B cell (primary cell): ENCODE measurements at regions not wholly inside any gene's neighbourhood (a gene's known extent, or its start where the extent isn't known, plus 50 kb on each side); places are given as distances from the start of the nearest gene placed in this dataset.

Experiments
- EZH2 ChIP-seq: IDR thresholded peaks from 2 replicates; pipeline ENCODE4 v1.6.1; 2012; ENCODE audit warnings: borderline replicate concordance, low read depth, mild to moderate bottlenecking, moderate library complexity, low read length; ENCODE audit not compliant: insufficient read depth, poor library complexity, severe bottlenecking
- TF ChIP-seq, protein P1 (sequence below): fragments of 200-600 bp; IDR thresholded peaks from one replicate; pipeline ENCODE4 v1.8.0; 2022; ENCODE audit warnings: antibody characterized with exemption, mild to moderate bottlenecking

DNA sequence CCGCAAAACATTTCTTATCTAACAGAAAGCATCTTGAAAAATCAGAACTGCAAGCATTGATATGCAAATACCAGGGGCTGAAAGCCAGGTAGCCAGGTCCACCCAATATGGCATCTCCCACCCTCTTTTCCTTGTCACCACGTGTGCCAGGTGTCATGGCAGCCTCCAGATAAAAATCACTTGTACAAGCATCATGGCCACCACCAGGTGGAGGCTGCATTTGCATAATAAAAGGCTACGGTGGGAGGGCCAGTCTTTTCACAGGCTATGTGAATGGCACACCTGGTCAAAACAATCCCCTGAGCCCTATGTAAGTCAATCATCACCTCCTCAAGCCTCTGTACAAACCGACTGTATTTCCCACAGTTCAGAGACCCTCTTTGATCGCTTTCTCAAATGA, 1233.1 kb upstream of the ALCAM start:
- TF ChIP-seq, protein P1, sequence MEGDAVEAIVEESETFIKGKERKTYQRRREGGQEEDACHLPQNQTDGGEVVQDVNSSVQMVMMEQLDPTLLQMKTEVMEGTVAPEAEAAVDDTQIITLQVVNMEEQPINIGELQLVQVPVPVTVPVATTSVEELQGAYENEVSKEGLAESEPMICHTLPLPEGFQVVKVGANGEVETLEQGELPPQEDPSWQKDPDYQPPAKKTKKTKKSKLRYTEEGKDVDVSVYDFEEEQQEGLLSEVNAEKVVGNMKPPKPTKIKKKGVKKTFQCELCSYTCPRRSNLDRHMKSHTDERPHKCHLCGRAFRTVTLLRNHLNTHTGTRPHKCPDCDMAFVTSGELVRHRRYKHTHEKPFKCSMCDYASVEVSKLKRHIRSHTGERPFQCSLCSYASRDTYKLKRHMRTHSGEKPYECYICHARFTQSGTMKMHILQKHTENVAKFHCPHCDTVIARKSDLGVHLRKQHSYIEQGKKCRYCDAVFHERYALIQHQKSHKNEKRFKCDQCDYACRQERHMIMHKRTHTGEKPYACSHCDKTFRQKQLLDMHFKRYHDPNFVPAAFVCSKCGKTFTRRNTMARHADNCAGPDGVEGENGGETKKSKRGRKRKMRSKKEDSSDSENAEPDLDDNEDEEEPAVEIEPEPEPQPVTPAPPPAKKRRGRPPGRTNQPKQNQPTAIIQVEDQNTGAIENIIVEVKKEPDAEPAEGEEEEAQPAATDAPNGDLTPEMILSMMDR: no peak
- no peak for TF ChIP-seq EZH2
